ENCODE measurements at regions not wholly inside any gene's neighbourhood (a gene's known extent, or its start where the extent isn't known, plus 50 kb on each side); places are given as distances from the start of the nearest gene placed in this dataset.

- peak in 3 of 4 experiments; percentile 9 to 37 (median 10) for TF ChIP-seq CTCF (IDR thresholded peaks at IDR 0.05)
- TF ChIP-seq POLR2A (IDR thresholded peaks at IDR 0.05), result no peak
Observed at GRCh38 chr16:17556276-17557052, 85.7 kb upstream of the XYLT1 start.
